ENCODE measurements at regions not wholly inside any gene's neighbourhood (a gene's known extent, or its start where the extent isn't known, plus 50 kb on each side); places are given as distances from the start of the nearest gene placed in this dataset.
"Not testable (repeated sequence)": the region's sequence is repeated elsewhere in the genome, so short reads cannot be mapped to it uniquely, and the experiment has no call there.

DNA sequence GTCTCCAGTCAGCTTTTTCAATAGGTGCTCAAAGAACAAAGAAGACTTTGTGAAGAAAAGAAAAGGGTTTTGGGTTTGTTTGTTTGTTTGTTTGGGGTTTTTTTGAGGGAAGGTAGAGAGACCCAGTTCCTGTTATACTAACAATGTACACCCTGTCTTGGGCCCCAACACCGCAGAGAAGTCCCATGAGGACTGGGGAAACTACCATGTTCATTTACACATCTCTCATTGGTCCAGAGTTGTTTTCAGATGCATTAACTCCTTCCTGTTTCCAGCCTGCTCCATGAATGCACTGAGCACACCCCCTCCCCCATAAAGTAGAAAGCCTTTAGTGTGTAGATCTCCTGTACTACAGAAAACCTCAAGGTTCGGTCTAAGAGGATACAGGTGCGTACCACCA, 51.1 kb upstream of the SLC8A3 start:
- no peak overlapping the region for H3K27ac ChIP-seq (ENCODE audit: low read length)
- no CpG with 5 or more reads among the region's 3 CpGs for WGBS (ENCODE audit: insufficient coverage, insufficient read length)
- no peaks in the 10 kb centered on the region for H3K4me1 ChIP-seq (ENCODE audit: control insufficient read depth, insufficient read depth, low read length)
- no peak for DNase-seq (ENCODE audit: low read depth, low spot score)
- H3K27me3 ChIP-seq (ENCODE audit: control insufficient read depth, insufficient read depth, low read length): no peaks in the 10 kb centered on the region
- H3K36me3 ChIP-seq (ENCODE audit: control insufficient read depth, insufficient read depth, low read length): no peaks in the 10 kb centered on the region
- no peak overlapping the region for H3K4me3 ChIP-seq (ENCODE audit: low read length)
- H3K9me3 ChIP-seq (ENCODE audit: control insufficient read depth, insufficient read depth, low read length): no peaks in the 10 kb centered on the region

DNA sequence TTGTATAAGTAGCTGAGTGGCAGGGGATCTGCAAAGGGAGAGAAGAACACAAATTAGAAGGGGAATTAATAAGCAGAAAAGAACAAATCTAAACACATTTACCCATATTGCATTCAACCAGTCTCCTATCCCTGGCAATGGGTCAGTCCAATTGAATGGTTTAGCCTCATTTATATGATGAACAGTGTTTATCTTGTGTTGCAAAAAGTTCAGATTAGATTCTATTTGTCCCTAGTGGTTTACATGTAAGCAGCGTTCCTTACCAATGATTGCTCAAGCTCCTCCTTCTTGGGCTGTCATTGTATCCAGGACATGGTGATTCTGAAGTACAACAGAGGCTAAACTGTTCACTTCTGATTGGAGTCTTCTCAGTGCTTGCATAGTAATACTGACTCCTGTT, 49.9 kb upstream of the SLC8A3 start:
- H3K4me1 ChIP-seq (ENCODE audit: control insufficient read depth, insufficient read depth, low read length); H3K9me3 ChIP-seq (ENCODE audit: control insufficient read depth, insufficient read depth, low read length); DNase-seq (ENCODE audit: low read depth, low spot score); H3K27me3 ChIP-seq (ENCODE audit: control insufficient read depth, insufficient read depth, low read length); H3K4me3 ChIP-seq (ENCODE audit: low read length); H3K27ac ChIP-seq (ENCODE audit: low read length); H3K36me3 ChIP-seq (ENCODE audit: control insufficient read depth, insufficient read depth, low read length): not testable (repeated sequence)
- whole genome bisulfite sequencing (ENCODE audit: insufficient coverage, insufficient read length): no CpG with 5 or more reads among the region's 1 CpG

Measured in iPS DF 6.9 (cell line).